C4-2B (cell line): ENCODE measurements at regions not wholly inside any gene's neighbourhood (a gene's known extent, or its start where the extent isn't known, plus 50 kb on each side); places are given as distances from the start of the nearest gene placed in this dataset.
A peak's percentile ranks its signal among the peaks of the same experiment; 100 is the strongest.

Experiments used
- H3K27ac ChIP-seq: fragments of 450-650 bp; 2 replicates; pipeline ENCODE4 v1.5.1; 2017
- CTCF ChIP-seq: fragments of 450-650 bp; conservative IDR thresholded peaks from 2 replicates; pipeline ENCODE4 v1.5.1; 2017; ENCODE audit warnings: mild to moderate bottlenecking
- ZFX ChIP-seq: fragments of 450-650 bp; IDR thresholded peaks from 2 replicates; pipeline ENCODE4 v1.6.1; 2017

GRCh38 chr3:194054016-194054415, 81.9 kb upstream of the HES1 start:
- TF ChIP-seq ZFX (no peak), CTCF (no peak)
- no peak overlapping the region for H3K27ac ChIP-seq

- H3K27ac ChIP-seq: no peak overlapping the region
- TF ChIP-seq ZFX: no peak
These were observed 81.4 kb upstream of the HES1 start for GRCh38 chr3:194054540-194054939.

DNA sequence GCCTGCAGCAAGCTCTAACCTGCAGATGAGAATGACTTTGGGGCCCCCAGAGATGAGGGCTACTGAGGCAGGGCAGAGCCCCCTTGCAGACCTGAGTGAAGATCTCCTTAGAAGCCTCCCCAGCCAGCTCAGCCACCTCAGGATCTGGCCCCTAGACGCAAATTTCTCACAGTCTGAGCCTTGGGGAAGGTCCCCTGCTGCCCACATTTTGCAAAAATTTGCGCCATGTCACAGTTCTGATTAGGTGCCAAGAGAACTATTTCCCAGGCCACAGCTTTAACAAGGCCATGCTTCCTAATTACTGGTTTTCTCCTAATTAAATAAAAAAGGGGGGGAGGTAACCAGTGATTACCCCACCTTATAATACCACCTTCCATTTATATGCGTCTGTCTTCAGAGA, 81.0 kb upstream of the HES1 start:
- no peak overlapping the region for H3K27ac ChIP-seq
- TF ChIP-seq CTCF: no peak
- no peak for TF ChIP-seq ZFX

DNA sequence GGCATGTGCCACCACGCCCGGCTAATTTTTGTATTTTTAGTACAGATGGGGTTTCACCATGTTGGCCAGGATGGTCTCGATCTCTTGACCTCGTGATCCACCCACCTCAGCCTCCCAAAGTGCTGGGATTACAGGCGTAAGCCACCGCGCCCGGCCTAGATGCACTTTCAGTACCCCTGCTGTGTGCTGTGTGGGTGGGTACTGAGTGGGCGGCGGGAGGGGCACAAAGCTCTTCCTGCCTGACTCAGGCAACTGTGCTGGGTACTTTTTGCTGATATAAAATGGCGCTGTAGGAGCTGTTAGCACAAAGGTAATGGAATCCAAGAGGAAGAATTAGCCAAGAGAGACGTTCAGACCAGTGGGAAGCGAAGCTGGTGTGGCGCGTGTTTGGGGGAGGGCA, 79.6 kb upstream of the HES1 start:
- H3K27ac ChIP-seq: peak overlapping the region; percentile 21; the same call in 1 of the 2 replicates

DNA sequence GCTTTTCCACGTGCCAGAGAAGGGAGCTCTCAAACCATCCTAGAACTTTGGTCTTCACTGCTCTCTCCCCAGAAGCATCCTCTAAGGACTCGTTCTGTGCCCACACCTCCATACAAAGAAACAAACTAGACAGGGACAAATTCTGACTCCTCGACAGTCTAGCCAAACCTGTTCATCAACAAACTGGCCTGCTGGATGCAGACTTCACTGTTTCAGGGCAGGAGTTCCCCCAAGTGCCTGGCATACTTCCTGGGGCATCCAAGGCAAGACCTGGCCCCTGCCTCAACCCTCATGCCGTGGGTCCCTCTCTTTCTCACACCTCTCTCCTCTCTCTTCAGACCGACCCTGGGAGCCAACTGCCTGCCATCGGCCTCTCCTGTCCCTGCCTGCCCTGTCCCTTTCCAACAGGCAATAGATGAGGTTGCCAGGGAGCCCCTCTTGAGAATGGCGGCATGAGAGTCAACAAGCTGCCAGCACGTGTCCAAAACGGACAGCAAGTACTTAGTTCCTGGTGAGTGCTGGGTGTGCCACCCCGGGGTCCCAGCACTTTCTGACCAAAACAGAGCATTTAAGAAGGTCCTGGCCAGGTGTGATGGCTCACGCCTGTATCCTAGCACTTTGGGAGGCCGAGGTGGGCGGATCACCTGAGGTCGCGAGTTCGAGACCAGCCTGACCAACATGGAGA, 79.1 kb upstream of the HES1 start:
- TF ChIP-seq ZFX (no peak), CTCF (no peak)
- peak overlapping the region; percentile 21 for H3K27ac ChIP-seq

- TF ChIP-seq ZFX (no peak), CTCF (no peak)
- H3K27ac ChIP-seq: no peak overlapping the region
These were observed 78.3 kb upstream of the HES1 start for GRCh38 chr3:194057570-194058188.

- H3K27ac ChIP-seq: no peak overlapping the region
- TF ChIP-seq CTCF: no peak
- TF ChIP-seq ZFX: no peak
These were observed 77.8 kb upstream of the HES1 start for GRCh38 chr3:194058189-194058571.

DNA sequence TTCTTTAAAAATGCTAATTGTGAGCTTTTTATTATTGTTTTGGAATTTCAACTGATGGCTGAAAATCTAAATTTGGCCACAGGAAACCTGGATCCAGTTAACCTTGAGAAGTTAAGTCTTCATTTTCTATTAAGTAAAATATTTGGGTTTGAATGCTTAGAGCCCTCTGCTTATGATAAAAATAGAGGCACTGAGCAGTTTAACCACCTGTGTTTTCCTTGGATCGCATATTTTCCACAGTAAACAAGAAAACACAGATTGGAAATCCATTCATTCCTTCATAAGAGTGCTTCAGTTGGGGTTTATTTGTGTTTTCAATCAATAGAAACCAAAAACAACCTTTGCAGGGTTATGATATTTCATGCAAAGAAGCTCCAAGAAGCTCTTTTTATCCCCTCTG, 77.2 kb upstream of the HES1 start:
- TF ChIP-seq CTCF (no peak), ZFX (no peak)
- no peak overlapping the region for H3K27ac ChIP-seq
